ENCODE measurements at regions not wholly inside any gene's neighbourhood (a gene's known extent, or its start where the extent isn't known, plus 50 kb on each side); places are given as distances from the start of the nearest gene placed in this dataset.

GRCh38 chr1:213452501-213452900 is 401.5 kb downstream of the RPS6KC1 start:
- TF ChIP-seq CTCF (IDR thresholded peaks at IDR 0.05; ENCODE audit: insufficient read depth, low read depth, low read length): no peak
- TF ChIP-seq EZH2 (IDR thresholded peaks at IDR 0.05; ENCODE audit: insufficient read depth, low read length): no peak
